ENCODE measurements at regions not wholly inside any gene's neighbourhood (a gene's known extent, or its start where the extent isn't known, plus 50 kb on each side); places are given as distances from the start of the nearest gene placed in this dataset.

GRCh38 chr18:75140296-75140695, 68.6 kb downstream of the PTGR3 start:
- no peak overlapping the region for H3K4me3 ChIP-seq (ENCODE audit: low read length)
- peaks cover 15% of the 10 kb centered on the region for H3K9me3 ChIP-seq (ENCODE audit: control insufficient read depth, low read length)
- H3K36me3 ChIP-seq (ENCODE audit: control insufficient read depth, insufficient read depth, low read length, severe bottlenecking), result no peaks in the 10 kb centered on the region
- H3K9ac ChIP-seq (ENCODE audit: low read length), result no peak overlapping the region
- no peaks in the 10 kb centered on the region for H3K4me1 ChIP-seq (ENCODE audit: control insufficient read depth, insufficient read depth, low read length)
- peaks cover 18% of the 10 kb centered on the region for H3K27me3 ChIP-seq (replicated peaks; ENCODE audit: control insufficient read depth, insufficient read depth, low read length)
- DNase-seq (ENCODE audit: low read depth), result no peak

GRCh38 chr18:75139226-75139911, 69.6 kb downstream of the PTGR3 start:
- Histone ChIP-seq H3K9ac (ENCODE audit: low read length) (no peak overlapping the region), H3K4me3 (ENCODE audit: low read length) (no peak overlapping the region), H3K9me3 (ENCODE audit: control insufficient read depth, low read length) (peaks cover 8% of the 10 kb centered on the region), H3K4me1 (ENCODE audit: control insufficient read depth, insufficient read depth, low read length) (no peaks in the 10 kb centered on the region), H3K27me3 (replicated peaks; ENCODE audit: control insufficient read depth, insufficient read depth, low read length) (peaks cover 18% of the 10 kb centered on the region), H3K36me3 (ENCODE audit: control insufficient read depth, insufficient read depth, low read length, severe bottlenecking) (no peaks in the 10 kb centered on the region)
- no peak for DNase-seq (ENCODE audit: low read depth)

- H3K4me3 ChIP-seq (ENCODE audit: low read length), result no peak overlapping the region
- no peak overlapping the region for H3K9ac ChIP-seq (ENCODE audit: low read length)
- no peaks in the 10 kb centered on the region for H3K9me3 ChIP-seq (ENCODE audit: control insufficient read depth, low read length)
Observed at GRCh38 chr18:75137346-75137877, 71.5 kb downstream of the PTGR3 start.

GRCh38 chr18:75135158-75135725, 73.7 kb downstream of the PTGR3 start:
- no peaks in the 10 kb centered on the region for H3K36me3 ChIP-seq (ENCODE audit: control insufficient read depth, insufficient read depth, low read length, severe bottlenecking)
- no peaks in the 10 kb centered on the region for H3K9me3 ChIP-seq (ENCODE audit: control insufficient read depth, low read length)
- no peak overlapping the region for H3K9ac ChIP-seq (ENCODE audit: low read length)
- H3K27me3 ChIP-seq (replicated peaks; ENCODE audit: control insufficient read depth, insufficient read depth, low read length), result peaks cover 22% of the 10 kb centered on the region
- H3K4me3 ChIP-seq (ENCODE audit: low read length), result no peak overlapping the region
- H3K4me1 ChIP-seq (ENCODE audit: control insufficient read depth, insufficient read depth, low read length), result peaks cover 5% of the 10 kb centered on the region
- no peak for DNase-seq (ENCODE audit: low read depth)

More at GRCh38 chr18:75137346-75137877, 71.5 kb downstream of the PTGR3 start:
- no peaks in the 10 kb centered on the region for H3K36me3 ChIP-seq (ENCODE audit: control insufficient read depth, insufficient read depth, low read length, severe bottlenecking)
- no peak for DNase-seq (ENCODE audit: low read depth)
- H3K4me1 ChIP-seq (ENCODE audit: control insufficient read depth, insufficient read depth, low read length), result no peaks in the 10 kb centered on the region
- peaks cover 26% of the 10 kb centered on the region for H3K27me3 ChIP-seq (replicated peaks; ENCODE audit: control insufficient read depth, insufficient read depth, low read length)

- Histone ChIP-seq H3K4me1 (ENCODE audit: control insufficient read depth, insufficient read depth, low read length) (peaks cover 5% of the 10 kb centered on the region), H3K27me3 (replicated peaks; ENCODE audit: control insufficient read depth, insufficient read depth, low read length) (peaks cover 15% of the 10 kb centered on the region), H3K4me3 (ENCODE audit: low read length) (no peak overlapping the region), H3K9me3 (ENCODE audit: control insufficient read depth, low read length) (no peaks in the 10 kb centered on the region), H3K9ac (ENCODE audit: low read length) (no peak overlapping the region), H3K36me3 (ENCODE audit: control insufficient read depth, insufficient read depth, low read length, severe bottlenecking) (no peaks in the 10 kb centered on the region)
- DNase-seq (ENCODE audit: low read depth), result no peak
Observed at GRCh38 chr18:75134611-75134975, 74.3 kb downstream of the PTGR3 start.

- peaks cover 15% of the 10 kb centered on the region for H3K27me3 ChIP-seq (replicated peaks; ENCODE audit: control insufficient read depth, insufficient read depth, low read length)
- H3K36me3 ChIP-seq (ENCODE audit: control insufficient read depth, insufficient read depth, low read length, severe bottlenecking), result no peaks in the 10 kb centered on the region
- no peak overlapping the region for H3K4me3 ChIP-seq (ENCODE audit: low read length)
- DNase-seq (ENCODE audit: low read depth), result no peak
- peaks cover 5% of the 10 kb centered on the region for H3K4me1 ChIP-seq (ENCODE audit: control insufficient read depth, insufficient read depth, low read length)
- no peak overlapping the region for H3K9ac ChIP-seq (ENCODE audit: low read length)
- no peaks in the 10 kb centered on the region for H3K9me3 ChIP-seq (ENCODE audit: control insufficient read depth, low read length)
Observed at GRCh38 chr18:75133721-75134610, 75.0 kb downstream of the PTGR3 start.

- Histone ChIP-seq H3K9ac (ENCODE audit: low read length) (no peak overlapping the region), H3K4me1 (ENCODE audit: control insufficient read depth, insufficient read depth, low read length) (peaks cover 5% of the 10 kb centered on the region), H3K9me3 (ENCODE audit: control insufficient read depth, low read length) (no peaks in the 10 kb centered on the region), H3K36me3 (ENCODE audit: control insufficient read depth, insufficient read depth, low read length, severe bottlenecking) (no peaks in the 10 kb centered on the region), H3K27me3 (replicated peaks; ENCODE audit: control insufficient read depth, insufficient read depth, low read length) (peaks cover 15% of the 10 kb centered on the region), H3K4me3 (ENCODE audit: low read length) (no peak overlapping the region)
- DNase-seq (ENCODE audit: low read depth), result no peak
Observed at GRCh38 chr18:75132931-75133525, 75.9 kb downstream of the PTGR3 start.

- Histone ChIP-seq H3K36me3 (ENCODE audit: control insufficient read depth, insufficient read depth, low read length, severe bottlenecking) (no peaks in the 10 kb centered on the region), H3K4me1 (ENCODE audit: control insufficient read depth, insufficient read depth, low read length) (peaks cover 5% of the 10 kb centered on the region), H3K27me3 (replicated peaks; ENCODE audit: control insufficient read depth, insufficient read depth, low read length) (peaks cover 15% of the 10 kb centered on the region), H3K9me3 (ENCODE audit: control insufficient read depth, low read length) (no peaks in the 10 kb centered on the region), H3K4me3 (ENCODE audit: low read length) (no peak overlapping the region), H3K9ac (ENCODE audit: low read length) (no peak overlapping the region)
- DNase-seq (ENCODE audit: low read depth), result no peak
Observed at GRCh38 chr18:75132098-75132870, 76.7 kb downstream of the PTGR3 start.

- Histone ChIP-seq H3K9ac (ENCODE audit: low read length) (peak overlapping the region; percentile 4), H3K9me3 (ENCODE audit: control insufficient read depth, low read length) (no peaks in the 10 kb centered on the region), H3K27me3 (replicated peaks; ENCODE audit: control insufficient read depth, insufficient read depth, low read length) (peaks cover 15% of the 10 kb centered on the region), H3K36me3 (ENCODE audit: control insufficient read depth, insufficient read depth, low read length, severe bottlenecking) (no peaks in the 10 kb centered on the region), H3K4me1 (ENCODE audit: control insufficient read depth, insufficient read depth, low read length) (peaks cover 5% of the 10 kb centered on the region), H3K4me3 (ENCODE audit: low read length) (peak overlapping the region; percentile 50)
- no peak for DNase-seq (ENCODE audit: low read depth)
Observed at GRCh38 chr18:75131381-75132000, 77.4 kb downstream of the PTGR3 start.

GRCh38 chr18:75130591-75131328, 78.2 kb downstream of the PTGR3 start:
- Histone ChIP-seq H3K36me3 (ENCODE audit: control insufficient read depth, insufficient read depth, low read length, severe bottlenecking) (no peaks in the 10 kb centered on the region), H3K4me3 (ENCODE audit: low read length) (peak overlapping the region; percentile 50), H3K9me3 (ENCODE audit: control insufficient read depth, low read length) (no peaks in the 10 kb centered on the region), H3K27me3 (replicated peaks; ENCODE audit: control insufficient read depth, insufficient read depth, low read length) (peaks cover 15% of the 10 kb centered on the region), H3K9ac (ENCODE audit: low read length) (peak overlapping the region; percentile 4), H3K4me1 (ENCODE audit: control insufficient read depth, insufficient read depth, low read length) (peaks cover 5% of the 10 kb centered on the region)
- DNase-seq (ENCODE audit: low read depth), result peak; percentile 14

Measured in adipocyte (in vitro differentiated cells).